ENCODE measurements at regions not wholly inside any gene's neighbourhood (a gene's known extent, or its start where the extent isn't known, plus 50 kb on each side); places are given as distances from the start of the nearest gene placed in this dataset.
A peak's percentile ranks its signal among the peaks of the same experiment; 100 is the strongest.
"Not testable (repeated sequence)": the region's sequence is repeated elsewhere in the genome, so short reads cannot be mapped to it uniquely, and the experiment has no call there.

- no peak overlapping the region for H3K27ac ChIP-seq
- TF ChIP-seq ZFX (IDR thresholded peaks at IDR 0.05; ENCODE audit: borderline replicate concordance) (no peak), CTCF (IDR thresholded peaks at IDR 0.05) (no peak)
Observed at GRCh38 chr7:85381212-85381611, 194.4 kb upstream of the SEMA3D start.

- TF ChIP-seq CTCF (IDR thresholded peaks at IDR 0.05) (no peak), ZFX (IDR thresholded peaks at IDR 0.05; ENCODE audit: borderline replicate concordance) (no peak)
- no peak overlapping the region for H3K27ac ChIP-seq
Observed at GRCh38 chr7:85376589-85376988, 189.7 kb upstream of the SEMA3D start.

GRCh38 chr7:85356916-85357315 lies 170.1 kb upstream of the SEMA3D start:
- H3K27ac ChIP-seq, result no peak overlapping the region
- no peak for TF ChIP-seq ZFX (IDR thresholded peaks at IDR 0.05; ENCODE audit: borderline replicate concordance)

GRCh38 chr7:85343484-85343883 lies 156.6 kb upstream of the SEMA3D start:
- peak overlapping the region; percentile 22; the same call in 1 of the 2 replicates for H3K27ac ChIP-seq
- no peak for TF ChIP-seq CTCF (IDR thresholded peaks at IDR 0.05)
- TF ChIP-seq ZFX (IDR thresholded peaks at IDR 0.05; ENCODE audit: borderline replicate concordance), result no peak

- peak overlapping the region; percentile 22 for H3K27ac ChIP-seq
- no peak for TF ChIP-seq ZFX (IDR thresholded peaks at IDR 0.05; ENCODE audit: borderline replicate concordance)
- no peak for TF ChIP-seq CTCF (IDR thresholded peaks at IDR 0.05)
Observed at GRCh38 chr7:85342781-85343180, 155.9 kb upstream of the SEMA3D start.

GRCh38 chr7:85341973-85342372 lies 155.1 kb upstream of the SEMA3D start:
- peak overlapping the region; percentile 22; the same call in 1 of the 2 replicates for H3K27ac ChIP-seq
- TF ChIP-seq ZFX (IDR thresholded peaks at IDR 0.05; ENCODE audit: borderline replicate concordance) (no peak), CTCF (IDR thresholded peaks at IDR 0.05) (no peak)

- H3K27ac ChIP-seq, result no peak overlapping the region
- no peak for TF ChIP-seq CTCF (IDR thresholded peaks at IDR 0.05)
- TF ChIP-seq ZFX (IDR thresholded peaks at IDR 0.05; ENCODE audit: borderline replicate concordance), result no peak
Observed at GRCh38 chr7:85341121-85341520, 154.3 kb upstream of the SEMA3D start.

- TF ChIP-seq ZFX (IDR thresholded peaks at IDR 0.05; ENCODE audit: borderline replicate concordance) (no peak), CTCF (IDR thresholded peaks at IDR 0.05) (no peak)
- H3K27ac ChIP-seq, result no peak overlapping the region
Observed at GRCh38 chr7:85336086-85336485, 149.2 kb upstream of the SEMA3D start.

GRCh38 chr7:85335113-85335512 lies 148.3 kb upstream of the SEMA3D start:
- not testable (repeated sequence) for H3K27ac ChIP-seq
